ENCODE measurements at regions not wholly inside any gene's neighbourhood (a gene's known extent, or its start where the extent isn't known, plus 50 kb on each side); places are given as distances from the start of the nearest gene placed in this dataset.
A peak's percentile ranks its signal among the peaks of the same experiment; 100 is the strongest.

- TF ChIP-seq POLR2A (IDR thresholded peaks at IDR 0.05; ENCODE audit: low read depth, low read length) = no peak
- no peak for TF ChIP-seq POLR2AphosphoS5 (IDR thresholded peaks at IDR 0.05; ENCODE audit: low read depth, low read length)
- TF ChIP-seq TAF1 (IDR thresholded peaks at IDR 0.05; ENCODE audit: low read depth, low read length) = no peak
- no peak for TF ChIP-seq POU2F2 (IDR thresholded peaks at IDR 0.05; ENCODE audit: low read depth, low read length)
- TF ChIP-seq SPI1 (IDR thresholded peaks at IDR 0.05; ENCODE audit: low read depth, low read length) = peak; percentile 8; the same call in 1 of the 2 replicates
These were observed 198.9 kb upstream of the CYLC2 start for GRCh38 chr9:102796244-102796643.

Data from GM12891 (cell line).